ENCODE measurements at regions not wholly inside any gene's neighbourhood (a gene's known extent, or its start where the extent isn't known, plus 50 kb on each side); places are given as distances from the start of the nearest gene placed in this dataset.
"Not testable (repeated sequence)": the region's sequence is repeated elsewhere in the genome, so short reads cannot be mapped to it uniquely, and the experiment has no call there.

DNA sequence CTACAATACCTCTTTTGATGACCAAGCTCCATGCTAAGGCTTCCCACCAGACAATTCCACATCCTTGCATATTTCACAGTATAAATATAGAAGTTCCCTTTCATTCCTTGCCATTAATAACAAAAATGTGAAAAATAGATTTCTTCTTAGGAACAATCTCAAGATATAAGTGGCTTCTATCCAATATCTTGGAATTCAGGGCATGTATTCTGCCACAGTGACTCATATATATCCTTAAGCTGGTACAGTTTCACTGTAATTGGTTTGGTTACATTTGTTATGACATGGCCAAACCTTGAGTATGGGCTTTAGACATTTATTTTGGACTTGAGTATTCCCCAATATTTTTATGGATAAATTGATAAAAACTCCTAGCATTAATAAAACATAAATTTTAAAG lies 181.7 kb upstream of the DDX53 start:
- DNase-seq, result no peak

DNA sequence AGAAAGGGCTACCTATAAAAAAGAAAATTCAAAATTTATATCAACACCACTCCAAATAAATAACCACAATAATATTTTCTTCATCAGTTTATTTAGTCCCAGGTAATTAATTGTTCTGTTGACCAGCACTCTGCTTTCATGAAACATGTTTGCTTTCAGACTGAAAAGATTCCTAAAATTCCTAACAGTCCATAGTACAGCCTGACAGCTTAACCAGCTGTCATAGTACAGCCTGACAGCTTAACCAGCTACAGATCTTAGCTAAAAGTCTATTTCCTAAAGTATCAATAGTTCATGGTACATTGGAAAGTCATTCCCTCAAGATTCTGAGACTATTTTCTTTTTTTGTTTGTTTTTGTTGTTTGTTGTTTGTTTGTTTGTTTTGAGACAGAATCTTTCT lies 144.1 kb upstream of the DDX53 start:
- DNase-seq, result no peak

DNA sequence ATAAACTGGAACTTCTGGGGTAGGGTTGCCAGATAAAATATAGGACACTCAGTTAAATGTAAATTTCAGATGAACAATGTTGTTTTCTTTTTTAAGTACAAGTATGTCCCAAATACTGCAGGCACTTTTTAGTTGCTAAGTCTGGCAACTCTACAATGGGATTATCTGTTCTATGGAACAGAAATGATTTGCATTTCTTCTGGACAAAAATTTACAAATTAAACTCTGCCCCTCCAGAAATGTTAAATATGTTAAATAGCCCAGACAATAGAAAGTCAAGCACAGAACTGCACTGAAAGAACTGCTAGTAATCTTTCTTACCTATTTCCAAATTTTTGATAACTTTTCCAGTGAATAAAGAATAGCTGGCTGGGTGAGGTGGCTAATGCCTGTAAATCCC lies 140.1 kb upstream of the DDX53 start:
- no peak for DNase-seq

DNA sequence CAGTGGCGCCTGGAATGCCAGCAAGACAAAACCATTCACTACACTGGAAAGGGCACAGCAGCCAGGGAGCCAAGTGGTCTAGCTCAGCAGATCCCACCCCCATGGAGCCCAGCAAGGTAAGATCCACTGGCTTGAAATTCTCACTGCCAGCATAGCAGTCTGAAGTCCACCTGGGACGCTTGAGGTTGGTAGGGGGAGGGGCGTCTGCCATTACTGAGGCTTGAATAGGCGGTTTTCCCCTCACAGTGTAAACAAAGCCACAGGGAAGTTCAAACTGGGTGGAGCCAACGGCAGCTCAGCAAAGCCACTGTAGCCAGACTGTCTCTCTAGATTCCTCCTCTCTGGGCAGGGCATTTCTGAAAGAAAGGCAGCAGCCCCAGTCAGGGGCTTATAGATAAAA lies 133.0 kb upstream of the DDX53 start:
- not testable (repeated sequence) for DNase-seq

DNA sequence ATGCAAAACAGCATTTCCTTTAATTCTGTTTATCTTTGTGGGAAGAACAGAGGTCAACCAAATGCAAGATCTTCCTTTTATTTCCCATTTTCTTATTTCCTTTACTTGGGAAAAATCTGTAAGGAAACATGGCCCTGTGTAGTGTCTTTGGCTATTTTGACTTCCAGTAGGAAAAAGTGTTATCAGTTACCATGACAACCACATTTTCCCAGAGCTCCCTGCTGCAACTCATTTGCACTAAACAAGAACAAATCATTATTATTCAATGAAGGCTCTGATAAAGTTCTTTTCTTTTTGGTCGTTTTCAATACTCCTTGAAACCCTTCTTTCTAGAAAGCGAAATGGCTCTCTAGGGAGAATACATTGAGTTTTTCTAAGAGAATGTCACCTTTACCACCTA lies 117.2 kb upstream of the DDX53 start:
- no peak for DNase-seq

DNA sequence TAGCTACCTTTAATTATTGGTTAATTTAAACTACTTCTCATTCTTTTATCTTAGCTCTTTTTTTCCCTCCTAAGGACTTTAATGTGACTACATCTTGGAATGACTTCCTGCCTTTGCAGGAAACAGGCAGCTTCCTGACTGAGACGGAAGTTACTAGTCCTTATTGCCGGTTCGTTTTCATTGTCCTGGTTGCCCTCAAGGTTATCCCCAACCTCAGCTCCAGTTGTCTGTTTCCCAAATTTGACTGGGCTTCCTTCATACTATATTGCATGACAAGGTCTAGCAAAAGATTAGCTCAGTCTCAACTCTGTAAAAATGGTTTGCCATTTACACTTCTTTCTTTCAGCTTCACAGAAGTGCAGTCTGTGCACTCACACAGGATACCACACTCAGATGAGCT lies 109.9 kb upstream of the DDX53 start:
- DNase-seq, result no peak

DNA sequence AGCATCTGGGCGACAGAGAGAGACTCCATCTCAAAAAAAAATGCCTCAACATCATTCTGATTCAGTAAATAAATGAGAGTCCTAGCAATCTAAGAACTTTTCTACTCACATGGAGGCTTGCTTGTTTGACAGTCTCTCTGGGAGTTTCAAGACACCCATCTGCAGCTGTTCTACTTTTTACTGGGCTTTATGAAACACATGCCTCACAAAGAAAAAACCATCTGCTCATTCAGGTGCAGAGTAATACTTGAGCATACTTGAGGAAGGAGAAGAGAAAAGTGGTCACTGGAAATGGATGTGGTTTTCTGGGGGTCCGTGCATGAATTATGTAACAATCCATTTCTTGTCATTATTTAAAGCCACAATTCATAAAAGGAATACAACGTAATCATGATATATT lies 87.1 kb upstream of the DDX53 start:
- no peak for DNase-seq

DNA sequence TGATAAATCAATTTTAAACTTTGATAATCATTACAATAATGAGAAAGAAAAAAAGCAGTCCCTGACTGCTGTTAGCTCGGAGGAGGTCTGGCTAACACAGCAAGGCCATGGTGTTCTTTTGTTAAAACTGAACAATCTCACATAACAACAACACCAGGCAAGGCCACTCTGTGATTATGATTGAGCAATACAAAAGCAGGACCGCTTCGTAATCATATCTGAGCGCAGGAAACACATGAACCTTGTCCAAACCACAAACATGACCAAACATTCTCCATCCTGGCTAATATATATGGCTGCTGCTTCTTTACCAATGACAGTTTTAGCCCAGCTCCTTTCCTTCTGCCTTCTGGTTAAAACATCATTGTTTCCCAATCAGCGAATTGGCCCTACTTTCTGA lies 76.8 kb upstream of the DDX53 start:
- peak; percentile 50 for DNase-seq

DNA sequence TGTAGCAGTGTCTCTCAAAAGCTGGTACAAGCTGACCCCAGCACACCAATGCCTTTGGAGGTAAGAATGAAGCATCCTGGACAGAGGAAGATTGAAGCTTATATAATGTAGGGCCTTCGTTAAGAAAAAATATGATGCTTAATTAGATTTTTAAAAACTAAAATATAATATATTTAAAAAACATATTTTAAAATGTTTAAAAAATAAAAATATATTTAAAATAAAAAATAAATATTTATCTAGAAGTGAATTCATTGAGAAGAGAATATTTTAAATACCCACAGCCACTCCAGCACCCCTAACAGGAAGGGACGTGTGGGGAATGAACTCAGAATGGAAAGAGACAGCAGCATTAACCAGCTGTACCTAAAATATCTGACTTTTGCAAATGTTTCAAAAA lies 65.1 kb upstream of the DDX53 start:
- DNase-seq, result no peak

DNA sequence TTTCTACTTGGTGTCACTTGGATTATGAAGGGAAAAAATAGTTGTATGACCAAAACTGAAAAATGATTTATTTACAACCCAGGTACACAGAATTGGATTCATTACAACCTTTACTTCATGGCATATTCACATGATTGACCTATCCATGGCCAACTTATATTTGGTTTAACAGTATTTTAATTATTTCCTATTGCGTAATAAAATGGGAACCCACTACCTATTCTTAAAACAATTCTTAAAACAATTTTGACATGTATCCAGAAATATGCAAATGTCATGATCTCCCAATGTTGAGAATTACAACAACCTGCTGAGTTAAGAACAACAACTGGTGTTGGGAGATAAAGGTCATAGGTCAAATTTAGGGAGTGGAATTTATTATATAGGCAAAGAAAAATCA lies 54.8 kb upstream of the DDX53 start:
- DNase-seq, result no peak

Data from OCI-M1 (cell line).